Tibial nerve (tissue), 4 donors: ENCODE measurements at regions not wholly inside any gene's neighbourhood (a gene's known extent, or its start where the extent isn't known, plus 50 kb on each side); places are given as distances from the start of the nearest gene placed in this dataset.

Experiments
- EP300 ChIP-seq, 2 donors: sonication (generic); formaldehyde crosslinking; IDR thresholded peaks; one replicate each; pipeline ENCODE4 v1.6.1; 2017; ENCODE audit warnings: antibody characterized with exemption in 2 of 2, mild to moderate bottlenecking in 1 of 2
- POLR2A ChIP-seq, 2 donors: fragments of 450-650 bp; IDR thresholded peaks; one replicate each; pipeline ENCODE4 v1.6.1; 2017; ENCODE audit warnings: antibody characterized with exemption in 2 of 2, mild to moderate bottlenecking in 2 of 2, moderate library complexity in 2 of 2
- TF ChIP-seq, protein P1 (sequence below), 5 experiments: fragments of 200-600 bp in 3 of 5; fragments of 450-650 bp in 2 of 5; sonication (generic) in 3 of 5; IDR thresholded peaks; one replicate each; pipeline ENCODE4 v1.5.1; 2016 to 2019; ENCODE audit warnings: antibody characterized with exemption in 5 of 5, mild to moderate bottlenecking in 3 of 5, moderate library complexity in 2 of 5

- TF ChIP-seq, protein P1, sequence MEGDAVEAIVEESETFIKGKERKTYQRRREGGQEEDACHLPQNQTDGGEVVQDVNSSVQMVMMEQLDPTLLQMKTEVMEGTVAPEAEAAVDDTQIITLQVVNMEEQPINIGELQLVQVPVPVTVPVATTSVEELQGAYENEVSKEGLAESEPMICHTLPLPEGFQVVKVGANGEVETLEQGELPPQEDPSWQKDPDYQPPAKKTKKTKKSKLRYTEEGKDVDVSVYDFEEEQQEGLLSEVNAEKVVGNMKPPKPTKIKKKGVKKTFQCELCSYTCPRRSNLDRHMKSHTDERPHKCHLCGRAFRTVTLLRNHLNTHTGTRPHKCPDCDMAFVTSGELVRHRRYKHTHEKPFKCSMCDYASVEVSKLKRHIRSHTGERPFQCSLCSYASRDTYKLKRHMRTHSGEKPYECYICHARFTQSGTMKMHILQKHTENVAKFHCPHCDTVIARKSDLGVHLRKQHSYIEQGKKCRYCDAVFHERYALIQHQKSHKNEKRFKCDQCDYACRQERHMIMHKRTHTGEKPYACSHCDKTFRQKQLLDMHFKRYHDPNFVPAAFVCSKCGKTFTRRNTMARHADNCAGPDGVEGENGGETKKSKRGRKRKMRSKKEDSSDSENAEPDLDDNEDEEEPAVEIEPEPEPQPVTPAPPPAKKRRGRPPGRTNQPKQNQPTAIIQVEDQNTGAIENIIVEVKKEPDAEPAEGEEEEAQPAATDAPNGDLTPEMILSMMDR (IDR thresholded peaks at IDR 0.05), result no peak
- TF ChIP-seq POLR2A (IDR thresholded peaks at IDR 0.05), result no peak
- no peak for TF ChIP-seq EP300 (IDR thresholded peaks at IDR 0.05)
Observed at GRCh38 chr1:25083481-25084345, 148.6 kb downstream of the SYF2 start.
